HG03135 (cell line): ENCODE measurements at regions not wholly inside any gene's neighbourhood (a gene's known extent, or its start where the extent isn't known, plus 50 kb on each side); places are given as distances from the start of the nearest gene placed in this dataset.

Experiments used
- ATAC-seq: cut with Tn5 transposase; IDR thresholded peaks from one replicate; pipeline ENCODE4 v1.9.1; 2021; ENCODE audit warnings: mild to moderate bottlenecking, moderate library complexity; ENCODE audit not compliant: unreplicated experiment

GRCh38 chr1:68332041-68332440 lies 99.7 kb upstream of the WLS start:
- no peak for ATAC-seq

GRCh38 chr1:68331117-68331865 lies 99.0 kb upstream of the WLS start:
- no peak for ATAC-seq

GRCh38 chr1:68330391-68330790 lies 98.1 kb upstream of the WLS start:
- ATAC-seq: no peak

GRCh38 chr1:68329096-68329835 lies 96.9 kb upstream of the WLS start:
- ATAC-seq: no peak

GRCh38 chr1:68328490-68328889 lies 96.2 kb upstream of the WLS start:
- ATAC-seq: no peak

- no peak for ATAC-seq
These were observed 95.1 kb upstream of the WLS start for GRCh38 chr1:68327414-68327813.

- no peak for ATAC-seq
These were observed 94.2 kb upstream of the WLS start for GRCh38 chr1:68326481-68326880.

- ATAC-seq: no peak
These were observed 92.0 kb upstream of the WLS start for GRCh38 chr1:68324316-68324715.

- ATAC-seq: no peak
These were observed 90.7 kb upstream of the WLS start for GRCh38 chr1:68322837-68323687.

GRCh38 chr1:68322096-68322495 lies 89.8 kb upstream of the WLS start:
- no peak for ATAC-seq

GRCh38 chr1:68321084-68321685 lies 88.9 kb upstream of the WLS start:
- ATAC-seq: no peak

- no peak for ATAC-seq
These were observed 88.0 kb upstream of the WLS start for GRCh38 chr1:68320349-68320748.

GRCh38 chr1:68319907-68320306 lies 87.6 kb upstream of the WLS start:
- no peak for ATAC-seq

- no peak for ATAC-seq
These were observed 85.2 kb upstream of the WLS start for GRCh38 chr1:68317543-68317942.

- ATAC-seq: no peak
These were observed 81.9 kb upstream of the WLS start for GRCh38 chr1:68314151-68314780.

- no peak for ATAC-seq
These were observed 81.4 kb upstream of the WLS start for GRCh38 chr1:68313735-68314134.

- no peak for ATAC-seq
These were observed 75.7 kb upstream of the WLS start for GRCh38 chr1:68308034-68308433.

- no peak for ATAC-seq
These were observed 75.1 kb upstream of the WLS start for GRCh38 chr1:68307378-68307787.

GRCh38 chr1:68301471-68302001 lies 69.2 kb upstream of the WLS start:
- ATAC-seq: no peak

GRCh38 chr1:68294367-68295066 lies 62.2 kb upstream of the WLS start:
- no peak for ATAC-seq
